ENCODE measurements at regions not wholly inside any gene's neighbourhood (a gene's known extent, or its start where the extent isn't known, plus 50 kb on each side); places are given as distances from the start of the nearest gene placed in this dataset.

DNA sequence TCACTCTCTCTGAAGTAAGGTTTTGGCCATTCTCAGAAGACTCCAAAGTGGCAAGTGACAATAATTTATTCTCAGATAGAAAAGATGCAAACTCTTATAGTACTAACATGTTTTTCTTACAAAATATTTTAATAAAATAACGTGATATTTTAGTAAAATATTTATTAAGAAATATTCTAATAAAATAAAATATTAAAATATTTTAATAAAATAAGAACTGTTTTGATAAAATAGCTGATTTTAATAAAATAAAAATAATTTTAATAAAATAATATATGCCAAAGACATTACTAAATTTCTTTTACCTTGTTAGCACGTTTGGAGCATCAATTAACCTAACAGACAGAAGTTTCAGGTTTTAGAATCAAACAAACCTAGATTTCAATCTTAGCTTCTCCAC, 424.0 kb upstream of the NECTIN3 start:
- POLR2A ChIA-PET = no interaction called here
- Histone ChIP-seq H3K27me3 (replicated peaks in 1 of 2; ENCODE audit: control insufficient read depth in 2 of 2, insufficient read depth in 2 of 2, low read length in 1 of 2) (no peaks in the 10 kb centered on the region), H3K9me3 (replicated peaks; ENCODE audit: control insufficient read depth, insufficient read depth, low read length) (no peaks in the 10 kb centered on the region), H3K36me3 (ENCODE audit: control insufficient read depth in 2 of 2, insufficient read depth in 2 of 2, low read length in 1 of 2) (no peaks in the 10 kb centered on the region), H3K4me1 (ENCODE audit: control insufficient read depth, insufficient read depth, low read length) (no peaks in the 10 kb centered on the region), H2AFZ (ENCODE audit: control insufficient read depth, low read depth, low read length) (no peak overlapping the region), H3K4me3 (no peak overlapping the region), H3K9ac (ENCODE audit: control insufficient read depth, insufficient read depth, low read length) (no peak overlapping the region), H4K20me1 (ENCODE audit: control insufficient read depth, insufficient read depth) (no peaks in the 10 kb centered on the region), H3K4me2 (ENCODE audit: control insufficient read depth, insufficient read depth) (no peak overlapping the region), H3K79me2 (ENCODE audit: control insufficient read depth, insufficient read depth, low read length) (no peaks in the 10 kb centered on the region), H3K27ac (ENCODE audit: control insufficient read depth, insufficient read depth) (no peak overlapping the region)
- ATAC-seq (no peak), DNase-seq (ENCODE audit: low read depth, low spot score) (no peak), FAIRE-seq (no peak)
- 2% methylated on average over 2 of the region's 2 CpGs for WGBS (ENCODE audit: insufficient coverage, insufficient replicate concordance, low lambda C conversion rate, missing lambda C conversion rate)
- intact Hi-C loops (cut with micrococcal nuclease; ENCODE audit: unreplicated experiment) = no loop called here
- CTCF ChIA-PET = no interaction called here
- in situ Hi-C loops (cut with MboI) = no loop called here
- SMC1A ChIA-PET (ENCODE audit: uncharacterized antibody, unreplicated experiment) = interaction anchor here (1.7 kb wide), 1 partner anchor 10 kb away, joined by 3 read pairs; no protein-coding TSS in a partner anchor
- RAD21 ChIA-PET (ENCODE audit: unreplicated experiment) = no interaction called here
- BruUV-seq (replicated peaks) = no TSS peak
- no peak for TF ChIP-seq EP300 (IDR thresholded peaks at IDR 0.05; ENCODE audit: borderline replicate concordance in 1 of 2, control insufficient read depth in 1 of 2, low read depth in 2 of 2, low read length in 2 of 2)
- TF ChIP-seq NR2F1 (conservative IDR thresholded peaks at IDR 0.05) = no peak
- no peak for TF ChIP-seq SP1 (IDR thresholded peaks at IDR 0.05; ENCODE audit: low read depth, low read length)
- TF ChIP-seq SREBF1 (IDR thresholded peaks at IDR 0.05; ENCODE audit: low read length) = no peak
- TF ChIP-seq KLF5 (IDR thresholded peaks at IDR 0.05; ENCODE audit: partially characterized antibody) = no peak
- TF ChIP-seq, protein P1, sequence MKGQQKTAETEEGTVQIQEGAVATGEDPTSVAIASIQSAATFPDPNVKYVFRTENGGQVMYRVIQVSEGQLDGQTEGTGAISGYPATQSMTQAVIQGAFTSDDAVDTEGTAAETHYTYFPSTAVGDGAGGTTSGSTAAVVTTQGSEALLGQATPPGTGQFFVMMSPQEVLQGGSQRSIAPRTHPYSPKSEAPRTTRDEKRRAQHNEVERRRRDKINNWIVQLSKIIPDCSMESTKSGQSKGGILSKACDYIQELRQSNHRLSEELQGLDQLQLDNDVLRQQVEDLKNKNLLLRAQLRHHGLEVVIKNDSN (IDR thresholded peaks at IDR 0.05; ENCODE audit: borderline replicate concordance, extremely low read length, insufficient read depth, low read depth, low read length) = no peak
- no peak for TF ChIP-seq POU2F2 (IDR thresholded peaks at IDR 0.05; ENCODE audit: borderline replicate concordance, low read depth, low read length)
- TF ChIP-seq CHD4 (IDR thresholded peaks at IDR 0.05) = no peak
- TF ChIP-seq POLR2AphosphoS2 (IDR thresholded peaks at IDR 0.05; ENCODE audit: low read depth, low read length) = no peak
- TF ChIP-seq SMARCA5 (IDR thresholded peaks at IDR 0.05) = no peak
- TF ChIP-seq, protein P2, sequence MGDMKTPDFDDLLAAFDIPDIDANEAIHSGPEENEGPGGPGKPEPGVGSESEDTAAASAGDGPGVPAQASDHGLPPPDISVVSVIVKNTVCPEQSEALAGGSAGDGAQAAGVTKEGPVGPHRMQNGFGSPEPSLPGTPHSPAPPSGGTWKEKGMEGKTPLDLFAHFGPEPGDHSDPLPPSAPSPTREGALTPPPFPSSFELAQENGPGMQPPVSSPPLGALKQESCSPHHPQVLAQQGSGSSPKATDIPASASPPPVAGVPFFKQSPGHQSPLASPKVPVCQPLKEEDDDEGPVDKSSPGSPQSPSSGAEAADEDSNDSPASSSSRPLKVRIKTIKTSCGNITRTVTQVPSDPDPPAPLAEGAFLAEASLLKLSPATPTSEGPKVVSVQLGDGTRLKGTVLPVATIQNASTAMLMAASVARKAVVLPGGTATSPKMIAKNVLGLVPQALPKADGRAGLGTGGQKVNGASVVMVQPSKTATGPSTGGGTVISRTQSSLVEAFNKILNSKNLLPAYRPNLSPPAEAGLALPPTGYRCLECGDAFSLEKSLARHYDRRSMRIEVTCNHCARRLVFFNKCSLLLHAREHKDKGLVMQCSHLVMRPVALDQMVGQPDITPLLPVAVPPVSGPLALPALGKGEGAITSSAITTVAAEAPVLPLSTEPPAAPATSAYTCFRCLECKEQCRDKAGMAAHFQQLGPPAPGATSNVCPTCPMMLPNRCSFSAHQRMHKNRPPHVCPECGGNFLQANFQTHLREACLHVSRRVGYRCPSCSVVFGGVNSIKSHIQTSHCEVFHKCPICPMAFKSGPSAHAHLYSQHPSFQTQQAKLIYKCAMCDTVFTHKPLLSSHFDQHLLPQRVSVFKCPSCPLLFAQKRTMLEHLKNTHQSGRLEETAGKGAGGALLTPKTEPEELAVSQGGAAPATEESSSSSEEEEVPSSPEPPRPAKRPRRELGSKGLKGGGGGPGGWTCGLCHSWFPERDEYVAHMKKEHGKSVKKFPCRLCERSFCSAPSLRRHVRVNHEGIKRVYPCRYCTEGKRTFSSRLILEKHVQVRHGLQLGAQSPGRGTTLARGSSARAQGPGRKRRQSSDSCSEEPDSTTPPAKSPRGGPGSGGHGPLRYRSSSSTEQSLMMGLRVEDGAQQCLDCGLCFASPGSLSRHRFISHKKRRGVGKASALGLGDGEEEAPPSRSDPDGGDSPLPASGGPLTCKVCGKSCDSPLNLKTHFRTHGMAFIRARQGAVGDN (IDR thresholded peaks at IDR 0.05) = no peak
- no peak for TF ChIP-seq ZNF384 (IDR thresholded peaks at IDR 0.05; ENCODE audit: borderline replicate concordance, low read depth, low read length)
- TF ChIP-seq, protein P3, sequence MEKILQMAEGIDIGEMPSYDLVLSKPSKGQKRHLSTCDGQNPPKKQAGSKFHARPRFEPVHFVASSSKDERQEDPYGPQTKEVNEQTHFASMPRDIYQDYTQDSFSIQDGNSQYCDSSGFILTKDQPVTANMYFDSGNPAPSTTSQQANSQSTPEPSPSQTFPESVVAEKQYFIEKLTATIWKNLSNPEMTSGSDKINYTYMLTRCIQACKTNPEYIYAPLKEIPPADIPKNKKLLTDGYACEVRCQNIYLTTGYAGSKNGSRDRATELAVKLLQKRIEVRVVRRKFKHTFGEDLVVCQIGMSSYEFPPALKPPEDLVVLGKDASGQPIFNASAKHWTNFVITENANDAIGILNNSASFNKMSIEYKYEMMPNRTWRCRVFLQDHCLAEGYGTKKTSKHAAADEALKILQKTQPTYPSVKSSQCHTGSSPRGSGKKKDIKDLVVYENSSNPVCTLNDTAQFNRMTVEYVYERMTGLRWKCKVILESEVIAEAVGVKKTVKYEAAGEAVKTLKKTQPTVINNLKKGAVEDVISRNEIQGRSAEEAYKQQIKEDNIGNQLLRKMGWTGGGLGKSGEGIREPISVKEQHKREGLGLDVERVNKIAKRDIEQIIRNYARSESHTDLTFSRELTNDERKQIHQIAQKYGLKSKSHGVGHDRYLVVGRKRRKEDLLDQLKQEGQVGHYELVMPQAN (conservative IDR thresholded peaks at IDR 0.05) = no peak
- TF ChIP-seq, protein P4, sequence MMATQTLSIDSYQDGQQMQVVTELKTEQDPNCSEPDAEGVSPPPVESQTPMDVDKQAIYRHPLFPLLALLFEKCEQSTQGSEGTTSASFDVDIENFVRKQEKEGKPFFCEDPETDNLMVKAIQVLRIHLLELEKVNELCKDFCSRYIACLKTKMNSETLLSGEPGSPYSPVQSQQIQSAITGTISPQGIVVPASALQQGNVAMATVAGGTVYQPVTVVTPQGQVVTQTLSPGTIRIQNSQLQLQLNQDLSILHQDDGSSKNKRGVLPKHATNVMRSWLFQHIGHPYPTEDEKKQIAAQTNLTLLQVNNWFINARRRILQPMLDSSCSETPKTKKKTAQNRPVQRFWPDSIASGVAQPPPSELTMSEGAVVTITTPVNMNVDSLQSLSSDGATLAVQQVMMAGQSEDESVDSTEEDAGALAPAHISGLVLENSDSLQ (IDR thresholded peaks at IDR 0.05) = no peak
- no peak for TF ChIP-seq ZZZ3 (IDR thresholded peaks at IDR 0.05; ENCODE audit: control insufficient read depth, insufficient read length, low read depth)

Measured in GM12878 (cell line).